ENCODE measurements at regions not wholly inside any gene's neighbourhood (a gene's known extent, or its start where the extent isn't known, plus 50 kb on each side); places are given as distances from the start of the nearest gene placed in this dataset.

DNA sequence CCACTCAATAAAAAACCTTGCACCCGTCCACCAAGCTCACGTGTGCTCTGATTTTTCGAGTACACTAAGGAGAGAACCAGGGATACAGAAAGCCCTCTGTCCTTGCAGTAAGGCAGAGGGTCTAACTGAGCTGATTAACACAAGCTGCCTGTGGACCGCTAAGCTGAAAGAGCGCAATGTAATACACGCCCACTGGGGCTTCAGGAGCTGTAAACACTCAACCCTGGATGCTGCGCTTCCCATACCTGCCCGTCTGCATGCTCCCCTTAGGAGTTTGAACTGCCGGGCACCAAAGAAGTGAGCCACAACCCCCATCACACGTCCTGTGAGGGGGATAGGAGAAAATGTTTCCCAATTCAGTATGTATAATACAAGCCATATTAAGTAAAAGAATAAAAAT is 664.8 kb downstream of the PCDH18 start:
- Histone ChIP-seq H3K27me3 (no peaks in the 10 kb centered on the region), H3K36me3 (no peaks in the 10 kb centered on the region), H3K9me3 (no peaks in the 10 kb centered on the region), H3K4me3 (no peak overlapping the region), H3K4me1 (peaks cover 4 to 15% (median 11%) of the 10 kb centered on the region in 3 donors), H3K27ac (no peak overlapping the region)
- TF ChIP-seq, protein P1, sequence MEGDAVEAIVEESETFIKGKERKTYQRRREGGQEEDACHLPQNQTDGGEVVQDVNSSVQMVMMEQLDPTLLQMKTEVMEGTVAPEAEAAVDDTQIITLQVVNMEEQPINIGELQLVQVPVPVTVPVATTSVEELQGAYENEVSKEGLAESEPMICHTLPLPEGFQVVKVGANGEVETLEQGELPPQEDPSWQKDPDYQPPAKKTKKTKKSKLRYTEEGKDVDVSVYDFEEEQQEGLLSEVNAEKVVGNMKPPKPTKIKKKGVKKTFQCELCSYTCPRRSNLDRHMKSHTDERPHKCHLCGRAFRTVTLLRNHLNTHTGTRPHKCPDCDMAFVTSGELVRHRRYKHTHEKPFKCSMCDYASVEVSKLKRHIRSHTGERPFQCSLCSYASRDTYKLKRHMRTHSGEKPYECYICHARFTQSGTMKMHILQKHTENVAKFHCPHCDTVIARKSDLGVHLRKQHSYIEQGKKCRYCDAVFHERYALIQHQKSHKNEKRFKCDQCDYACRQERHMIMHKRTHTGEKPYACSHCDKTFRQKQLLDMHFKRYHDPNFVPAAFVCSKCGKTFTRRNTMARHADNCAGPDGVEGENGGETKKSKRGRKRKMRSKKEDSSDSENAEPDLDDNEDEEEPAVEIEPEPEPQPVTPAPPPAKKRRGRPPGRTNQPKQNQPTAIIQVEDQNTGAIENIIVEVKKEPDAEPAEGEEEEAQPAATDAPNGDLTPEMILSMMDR (IDR thresholded peaks at IDR 0.05), result no peak
- WGBS, 2 donors, result 60 to 66% methylated on average over 10 of the region's 10 CpGs
- intact Hi-C loops (cut with DNase I), result no loop called here
- FAIRE-seq (no peak), ATAC-seq (no peak), DNase-seq (no peak)

DNA sequence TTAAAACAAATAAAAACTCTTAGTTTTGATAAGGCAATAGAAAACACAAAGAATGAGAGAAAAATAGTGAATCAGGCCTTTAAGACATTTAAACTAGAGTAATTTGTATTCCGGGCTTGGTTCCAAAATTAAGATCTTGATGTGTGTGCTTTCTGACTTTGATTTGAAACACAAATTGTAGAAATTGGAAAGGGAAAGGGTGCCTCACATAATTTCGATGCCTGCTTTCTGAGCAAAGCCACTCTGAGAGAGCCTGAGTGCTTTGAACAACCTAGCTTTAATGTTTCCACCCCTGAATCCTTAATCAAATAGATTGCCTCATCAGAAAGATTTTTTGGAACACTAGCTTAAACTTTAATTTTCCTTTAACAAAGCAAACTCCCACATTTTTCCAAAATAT is 666.8 kb downstream of the PCDH18 start:
- WGBS, 2 donors, result 23 to 39% methylated on average over 2 of the region's 2 CpGs
- ATAC-seq, result no peak
- Histone ChIP-seq H3K27ac (no peak overlapping the region), H3K27me3 (no peaks in the 10 kb centered on the region), H3K4me3 (no peak overlapping the region), H3K36me3 (no peaks in the 10 kb centered on the region), H3K4me1 (peaks cover 4 to 16% (median 11%) of the 10 kb centered on the region in 3 donors), H3K9me3 (no peaks in the 10 kb centered on the region)
- intact Hi-C loops (cut with DNase I), result no loop called here
- TF ChIP-seq, protein P1 (IDR thresholded peaks at IDR 0.05), result no peak
- no peak for DNase-seq
- FAIRE-seq, result no peak

DNA sequence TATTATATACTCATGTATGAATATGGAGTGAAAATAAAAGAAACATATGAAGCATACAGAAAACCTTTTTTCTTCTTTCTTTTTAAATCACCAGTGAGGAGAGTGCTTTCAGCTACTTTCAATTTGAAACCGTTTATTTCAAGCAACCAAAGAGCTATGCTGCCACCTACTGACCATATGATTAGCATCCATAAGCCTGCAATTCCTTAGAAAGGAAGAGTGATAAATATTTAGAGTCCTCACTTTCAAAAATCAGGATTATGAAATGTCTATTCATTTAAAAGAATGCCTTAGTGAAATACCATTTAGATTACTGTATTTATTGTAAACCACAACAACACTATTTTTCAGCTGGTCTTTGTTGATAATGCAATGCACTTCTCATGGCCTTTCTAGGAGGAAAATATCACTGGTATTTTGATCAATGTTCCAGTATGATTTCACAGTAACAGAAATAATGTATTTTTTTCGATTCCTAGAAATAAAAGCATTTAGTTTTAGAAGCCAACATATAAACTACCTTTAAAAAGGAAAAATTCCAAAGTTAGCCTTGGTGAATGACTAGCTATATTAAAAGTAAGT is 667.6 kb downstream of the PCDH18 start:
- Histone ChIP-seq H3K27me3 (no peaks in the 10 kb centered on the region), H3K4me3 (no peak overlapping the region), H3K9me3 (no peaks in the 10 kb centered on the region), H3K4me1 (peaks cover 4 to 16% (median 11%) of the 10 kb centered on the region in 3 donors), H3K36me3 (no peaks in the 10 kb centered on the region), H3K27ac (no peak overlapping the region)
- intact Hi-C loops (cut with DNase I), result no loop called here
- 0 to 1% methylated on average over 2 of the region's 2 CpGs for WGBS, 2 donors
- TF ChIP-seq, protein P1 (IDR thresholded peaks at IDR 0.05), result peak; percentile 18 to 71 (median 62)
- DNase-seq (peak in 3 of 6 donors; percentile 16 to 28 (median 28)), FAIRE-seq (peak; percentile 97), ATAC-seq (peak; percentile 77 to 95 (median 90))

DNA sequence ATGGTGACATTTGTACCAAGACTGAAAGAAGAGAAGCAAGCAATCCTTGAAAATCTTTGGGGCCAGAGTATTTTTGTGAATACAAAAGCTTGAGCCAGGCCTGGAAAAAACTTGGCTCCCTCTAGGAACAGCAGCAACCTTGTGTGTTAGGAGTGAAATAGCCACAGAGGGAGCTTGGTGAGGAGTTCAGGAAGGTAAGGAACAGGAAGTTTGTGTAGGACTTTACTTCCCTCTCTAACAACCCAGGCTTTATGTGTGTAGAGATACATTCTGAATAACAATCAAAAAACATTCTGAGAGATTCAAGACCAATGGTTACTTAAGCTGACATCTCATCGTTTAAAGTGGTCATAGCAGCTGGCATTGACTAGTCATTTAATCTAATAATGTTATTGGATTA is 668.5 kb downstream of the PCDH18 start:
- H3K4me3 ChIP-seq, result no peak overlapping the region
- no peaks in the 10 kb centered on the region for H3K27me3 ChIP-seq
- intact Hi-C loops (cut with DNase I), result no loop called here
- no peak overlapping the region for H3K27ac ChIP-seq
- DNase-seq (no peak), ATAC-seq (peak in 3 of 4 donors; percentile 40 to 66 (median 53)), FAIRE-seq (no peak)
- H3K4me1 ChIP-seq, result peaks cover 4 to 16% (median 11%) of the 10 kb centered on the region in 3 donors
- H3K36me3 ChIP-seq, result no peaks in the 10 kb centered on the region
- 3 to 5% methylated on average over 1 of the region's 1 CpG for WGBS, 2 donors
- no peaks in the 10 kb centered on the region for H3K9me3 ChIP-seq
- TF ChIP-seq, protein P1 (IDR thresholded peaks at IDR 0.05), result no peak

DNA sequence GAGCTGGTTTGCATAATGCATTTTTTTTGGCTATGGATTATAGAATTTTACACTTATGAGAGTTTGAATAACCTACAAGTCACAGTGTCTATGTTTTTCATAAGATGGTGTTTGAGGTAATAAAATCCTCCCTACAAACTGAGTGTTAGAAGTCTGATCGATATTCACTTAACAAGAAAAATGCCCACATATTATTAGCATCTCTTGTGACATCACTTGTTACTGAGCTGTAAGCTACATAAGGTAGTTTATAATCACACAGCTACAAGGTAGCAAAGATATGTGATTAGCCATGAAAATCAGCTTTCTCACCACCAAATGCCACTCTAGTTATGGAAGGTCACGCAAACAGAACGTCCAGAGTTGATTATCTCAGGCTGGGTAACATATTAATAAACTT is 669.6 kb downstream of the PCDH18 start:
- Histone ChIP-seq H3K27ac (no peak overlapping the region), H3K36me3 (no peaks in the 10 kb centered on the region), H3K9me3 (no peaks in the 10 kb centered on the region), H3K4me3 (no peak overlapping the region), H3K27me3 (no peaks in the 10 kb centered on the region), H3K4me1 (peaks cover 4 to 16% (median 11%) of the 10 kb centered on the region in 3 donors)
- 16 to 17% methylated on average over 3 of the region's 3 CpGs for WGBS, 2 donors
- intact Hi-C loops (cut with DNase I), result no loop called here
- TF ChIP-seq, protein P1 (IDR thresholded peaks at IDR 0.05), result no peak
- peak in 2 of 4 donors; percentile 39 to 49 for ATAC-seq
- no peak for FAIRE-seq
- no peak for DNase-seq
